Natural killer cell treated with Interleukin-12 subunit alpha and Interleukin-12 subunit beta and Interleukin-15 and Interleukin-18, amount 100 ng/mL, for 72 hours (primary cell): ENCODE measurements at regions not wholly inside any gene's neighbourhood (a gene's known extent, or its start where the extent isn't known, plus 50 kb on each side); places are given as distances from the start of the nearest gene placed in this dataset.
"Not testable (repeated sequence)": the region's sequence is repeated elsewhere in the genome, so short reads cannot be mapped to it uniquely, and the experiment has no call there.

ENCODE experiments used
- ATAC-seq, 2 donors: fragments of 150-1000 bp; cut with Tn5 transposase in 1 of 2; sonication (Bioruptor Pico), chemical (Tn5 transposase) in 1 of 2; 2 replicates each; pipeline ENCODE4 v1.10.0; 2021
- DNase-seq: peaks from one replicate; pipeline ENCODE4 v3.0.0; 2022; ENCODE audit warnings: low spot score
- H3K27ac Mint-ChIP-seq, 2 donors: 1 replicate in 1 of 2; 2 replicates in 1 of 2; pipeline ENCODE4 v1.8.0; 2022; ENCODE audit warnings: mixed read lengths in 2 of 2, mild to moderate bottlenecking in 1 of 2, moderate library complexity in 1 of 2
- H3K27me3 Mint-ChIP-seq, 2 donors: 1 replicate in 1 of 2; 2 replicates in 1 of 2; pipeline ENCODE4 v1.8.0; 2022; ENCODE audit warnings: mixed read lengths in 2 of 2
- H3K36me3 Mint-ChIP-seq: one replicate; pipeline ENCODE4 v1.8.0; 2022; ENCODE audit warnings: mixed read lengths
- H3K4me1 Mint-ChIP-seq, 2 donors: 1 replicate in 1 of 2; 2 replicates in 1 of 2; pipeline ENCODE4 v1.8.0; 2022; ENCODE audit warnings: low read depth in 2 of 2, mixed read lengths in 2 of 2, mild to moderate bottlenecking in 1 of 2
- H3K4me3 Mint-ChIP-seq: one replicate; pipeline ENCODE4 v1.8.0; 2022; ENCODE audit warnings: mixed read lengths
- H3K9me3 Mint-ChIP-seq: 2 replicates; pipeline ENCODE4 v1.8.0; 2022; ENCODE audit warnings: mixed read lengths

DNA sequence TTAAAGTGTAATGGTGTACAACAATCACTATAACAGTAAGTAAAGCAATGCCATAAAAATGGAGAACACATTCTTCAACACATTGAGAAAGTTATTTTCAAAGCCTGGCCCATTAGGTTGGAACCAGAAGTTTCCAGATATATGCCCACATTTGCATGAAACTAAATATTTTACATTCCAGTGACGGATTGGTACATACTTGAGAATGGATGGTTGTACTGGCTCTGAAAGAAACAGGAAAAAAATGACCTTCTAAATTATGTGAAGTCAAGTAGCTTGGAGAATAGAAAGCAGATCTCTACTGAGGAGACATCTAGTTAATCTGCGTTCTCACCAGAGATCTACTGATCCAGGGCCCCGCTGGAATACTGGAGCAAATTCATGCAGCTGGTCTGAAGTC, 1037.0 kb downstream of the NR2F1-AS1 start:
- Mint-ChIP-seq H3K4me3 (no peak overlapping the region), H3K27ac (no peak overlapping the region), H3K36me3 (no peaks in the 10 kb centered on the region), H3K27me3 (no peaks in the 10 kb centered on the region), H3K9me3 (peaks cover under 1% of the 10 kb centered on the region), H3K4me1 (no peaks in the 10 kb centered on the region)
- no peak for ATAC-seq
- no peak for DNase-seq

DNA sequence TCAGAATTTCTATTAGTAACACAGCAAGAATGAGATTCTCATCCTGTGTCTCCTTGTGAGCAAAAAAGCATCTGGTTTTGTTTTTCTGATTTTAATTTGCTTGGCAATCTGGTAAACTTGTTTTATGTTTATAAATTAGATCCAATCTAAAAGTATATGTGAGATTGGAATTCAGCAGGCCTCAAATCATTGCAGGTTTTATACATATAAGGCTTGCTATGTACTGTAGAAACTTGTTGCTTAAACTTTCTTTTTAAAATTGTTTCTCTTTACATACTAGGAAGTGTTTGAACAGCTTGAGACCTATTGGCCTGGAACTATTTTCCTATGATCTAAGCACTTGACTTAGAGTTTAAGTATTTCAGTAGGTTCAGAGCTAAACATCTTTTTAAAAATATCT, 1037.8 kb downstream of the NR2F1-AS1 start:
- Mint-ChIP-seq H3K9me3 (no peaks in the 10 kb centered on the region), H3K27me3 (no peaks in the 10 kb centered on the region), H3K4me3 (no peak overlapping the region), H3K4me1 (no peaks in the 10 kb centered on the region), H3K36me3 (no peaks in the 10 kb centered on the region), H3K27ac (no peak overlapping the region)
- DNase-seq (no peak), ATAC-seq (no peak)

DNA sequence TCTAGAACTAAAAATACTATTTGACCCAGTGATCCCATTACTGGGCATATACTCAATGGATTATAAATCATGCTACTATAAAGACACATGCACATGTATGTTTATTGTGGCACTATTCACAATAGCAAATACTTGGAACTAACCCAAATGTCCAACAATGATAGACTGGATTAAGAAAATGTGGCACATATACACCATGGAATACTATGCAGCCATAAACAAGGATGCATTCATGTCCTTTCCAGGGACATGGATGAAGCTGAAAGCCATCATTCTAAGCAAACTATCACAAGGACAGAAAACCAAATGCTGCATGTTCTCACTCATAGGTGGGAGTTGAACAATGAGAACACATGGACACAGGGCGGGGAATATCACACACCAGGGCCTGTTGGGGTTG, 1039.0 kb downstream of the NR2F1-AS1 start:
- DNase-seq, H3K4me3 Mint-ChIP-seq, ATAC-seq, H3K27ac Mint-ChIP-seq, H3K9me3 Mint-ChIP-seq, H3K36me3 Mint-ChIP-seq, H3K4me1 Mint-ChIP-seq, H3K27me3 Mint-ChIP-seq: not testable (repeated sequence)

DNA sequence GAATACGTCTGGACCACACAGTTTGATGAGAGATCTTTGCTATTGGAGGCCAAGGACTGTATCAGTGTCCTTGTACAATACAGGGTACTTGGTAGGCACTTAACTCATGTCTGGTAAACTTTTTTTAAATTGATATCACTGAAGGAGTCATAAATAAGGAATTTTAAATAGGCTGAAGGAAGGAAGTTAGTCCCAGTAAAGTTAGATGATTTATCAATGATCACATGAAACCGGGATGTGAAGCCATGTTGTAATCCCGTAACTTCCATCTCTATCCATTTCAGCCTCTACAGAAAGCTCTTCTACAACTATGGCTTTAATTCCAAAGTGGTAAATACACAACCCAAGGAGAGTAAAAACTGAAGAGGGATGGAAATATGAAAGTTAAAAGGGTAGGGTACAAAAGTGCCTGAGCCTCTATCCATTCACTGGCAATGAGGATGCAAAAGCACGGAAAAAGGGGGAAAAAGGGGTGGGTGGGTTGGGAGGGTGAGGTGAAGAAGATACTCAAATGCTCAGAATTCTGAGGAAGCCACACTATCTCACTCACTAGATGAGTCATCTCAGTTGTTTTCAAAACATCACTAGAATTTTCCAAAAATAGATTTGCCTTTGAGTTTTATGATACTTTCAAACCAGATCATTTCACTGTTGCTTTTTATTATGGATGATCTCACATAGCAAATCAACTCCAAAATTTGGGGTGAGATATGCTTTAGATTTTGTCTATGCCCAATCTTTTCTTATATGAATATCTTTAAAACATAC, 1053.5 kb downstream of the NR2F1-AS1 start:
- H3K27ac Mint-ChIP-seq = no peak overlapping the region

DNA sequence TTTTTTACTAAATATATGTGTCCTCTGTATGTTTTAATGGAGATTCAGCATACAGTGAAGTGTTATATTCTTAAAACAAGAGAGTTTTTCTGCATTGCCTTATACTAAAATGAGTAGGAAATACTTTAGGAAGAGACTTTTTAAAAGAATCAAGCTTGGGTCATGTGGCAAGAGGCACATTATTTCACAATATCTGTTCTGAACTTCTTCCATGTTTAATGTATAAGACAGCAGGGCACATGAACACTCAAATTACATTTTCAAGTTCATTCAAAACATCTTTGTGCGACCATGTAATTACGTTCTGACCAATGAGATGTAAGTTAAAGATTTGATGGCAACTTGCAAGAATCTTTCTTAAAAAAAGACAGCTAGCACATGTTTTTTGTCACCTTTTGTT, 1055.9 kb downstream of the NR2F1-AS1 start:
- Mint-ChIP-seq H3K9me3 (peaks cover 20% of the 10 kb centered on the region), H3K4me3 (no peak overlapping the region), H3K27ac (no peak overlapping the region), H3K36me3 (no peaks in the 10 kb centered on the region), H3K4me1 (no peaks in the 10 kb centered on the region), H3K27me3 (no peaks in the 10 kb centered on the region)
- ATAC-seq = no peak
- no peak for DNase-seq

More for the DNA sequence above, 1053.5 kb downstream of the NR2F1-AS1 start:
- Mint-ChIP-seq H3K9me3 (peaks cover 14% of the 10 kb centered on the region), H3K4me3 (no peak overlapping the region), H3K36me3 (no peaks in the 10 kb centered on the region), H3K4me1 (no peaks in the 10 kb centered on the region), H3K27me3 (no peaks in the 10 kb centered on the region)
- no peak for DNase-seq
- no peak for ATAC-seq

DNA sequence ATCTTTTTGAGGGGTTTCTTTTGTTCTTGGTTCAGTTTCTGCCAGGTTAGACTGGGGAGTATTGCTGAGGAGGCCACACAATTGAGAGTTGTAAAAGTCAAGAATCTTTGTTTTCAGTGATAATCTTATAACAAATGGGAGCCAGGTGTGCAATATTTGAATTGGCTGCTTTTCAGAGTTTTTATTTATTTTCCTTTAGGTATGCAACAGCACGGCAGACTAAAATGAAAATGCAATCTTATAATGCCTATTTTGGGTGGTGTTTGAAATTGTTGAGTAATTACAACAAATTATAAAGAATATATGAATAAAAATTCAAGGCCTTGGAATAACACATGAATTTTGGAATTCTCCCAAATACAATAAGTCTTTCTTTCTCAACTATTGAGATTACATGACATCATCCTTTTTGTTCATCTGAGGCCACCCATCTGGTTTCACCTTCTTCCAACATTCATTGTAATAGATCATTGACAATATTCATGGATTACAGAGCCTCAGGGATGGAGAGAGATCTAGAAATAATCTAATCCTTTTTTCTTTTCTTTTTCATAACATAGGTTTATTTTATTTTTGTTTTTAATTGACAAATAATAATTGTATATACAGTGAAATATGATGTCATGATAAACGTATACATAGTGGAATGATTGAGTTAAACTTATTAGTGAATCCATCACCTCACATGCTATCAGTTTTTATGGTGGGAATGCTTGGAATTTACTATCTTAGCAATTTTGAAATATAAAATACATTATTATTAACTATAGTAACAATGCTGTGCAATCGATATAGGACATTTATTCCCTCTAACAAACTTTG, 1061.0 kb downstream of the NR2F1-AS1 start:
- H3K27ac Mint-ChIP-seq = no peak overlapping the region
- no peaks in the 10 kb centered on the region for H3K27me3 Mint-ChIP-seq
- peaks cover 20% of the 10 kb centered on the region for H3K9me3 Mint-ChIP-seq
- ATAC-seq (no peak), DNase-seq (no peak)
- H3K4me3 Mint-ChIP-seq = no peak overlapping the region
- H3K4me1 Mint-ChIP-seq = no peaks in the 10 kb centered on the region
- H3K36me3 Mint-ChIP-seq = no peaks in the 10 kb centered on the region

DNA sequence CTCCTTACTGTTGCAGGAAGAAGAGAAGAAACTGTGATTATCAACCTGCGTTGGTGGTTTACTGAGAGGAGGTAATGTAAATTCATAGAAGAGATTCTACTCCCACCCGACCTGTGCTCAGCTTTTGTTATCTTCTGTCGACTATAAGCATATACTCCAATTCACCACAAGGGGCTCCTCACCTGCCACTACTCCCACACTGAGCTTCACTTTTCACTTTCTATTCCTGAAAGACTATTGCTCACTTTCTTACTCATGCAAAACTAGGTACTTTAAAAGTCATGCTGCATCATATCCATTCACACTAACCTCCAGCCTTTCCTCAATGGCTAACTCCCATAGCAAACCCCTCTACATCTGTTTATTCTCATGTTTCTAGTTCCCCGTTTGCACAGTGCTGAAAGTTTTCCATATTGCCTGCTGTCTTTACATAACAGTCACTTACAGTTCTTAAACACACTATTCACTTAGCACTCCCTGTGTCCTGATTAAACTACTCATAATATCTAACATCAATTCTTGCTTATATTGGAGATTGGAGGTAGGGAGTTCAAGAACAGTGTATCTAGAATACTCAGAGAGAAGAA, 1062.6 kb downstream of the NR2F1-AS1 start:
- no peaks in the 10 kb centered on the region for H3K36me3 Mint-ChIP-seq
- ATAC-seq (no peak), DNase-seq (no peak)
- no peaks in the 10 kb centered on the region for H3K27me3 Mint-ChIP-seq
- peaks cover 17% of the 10 kb centered on the region for H3K9me3 Mint-ChIP-seq
- no peak overlapping the region for H3K27ac Mint-ChIP-seq
- no peaks in the 10 kb centered on the region for H3K4me1 Mint-ChIP-seq
- H3K4me3 Mint-ChIP-seq = no peak overlapping the region

DNA sequence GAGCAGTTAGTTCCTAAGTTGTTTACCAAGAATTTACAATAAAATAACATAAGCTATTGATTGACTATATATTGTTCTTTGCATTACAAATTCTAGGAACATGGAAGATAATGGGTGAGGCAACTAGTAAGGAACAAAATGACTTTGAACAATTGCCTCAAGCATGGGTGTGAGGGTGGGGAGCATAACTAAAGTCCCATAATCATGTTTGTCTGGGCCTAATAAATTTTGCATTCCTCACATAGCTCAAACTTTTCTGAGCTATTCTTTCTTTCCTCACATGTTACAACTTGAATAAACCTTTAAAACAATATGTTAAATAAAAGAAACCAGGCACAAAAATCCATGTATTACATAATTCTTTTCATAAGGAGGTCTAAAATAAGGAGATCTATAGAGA, 1066.1 kb downstream of the NR2F1-AS1 start:
- no peak for DNase-seq
- Mint-ChIP-seq H3K4me3 (no peak overlapping the region), H3K9me3 (peaks cover 22% of the 10 kb centered on the region), H3K36me3 (peaks cover 6% of the 10 kb centered on the region), H3K4me1 (no peaks in the 10 kb centered on the region), H3K27me3 (no peaks in the 10 kb centered on the region), H3K27ac (no peak overlapping the region)
- ATAC-seq = no peak

DNA sequence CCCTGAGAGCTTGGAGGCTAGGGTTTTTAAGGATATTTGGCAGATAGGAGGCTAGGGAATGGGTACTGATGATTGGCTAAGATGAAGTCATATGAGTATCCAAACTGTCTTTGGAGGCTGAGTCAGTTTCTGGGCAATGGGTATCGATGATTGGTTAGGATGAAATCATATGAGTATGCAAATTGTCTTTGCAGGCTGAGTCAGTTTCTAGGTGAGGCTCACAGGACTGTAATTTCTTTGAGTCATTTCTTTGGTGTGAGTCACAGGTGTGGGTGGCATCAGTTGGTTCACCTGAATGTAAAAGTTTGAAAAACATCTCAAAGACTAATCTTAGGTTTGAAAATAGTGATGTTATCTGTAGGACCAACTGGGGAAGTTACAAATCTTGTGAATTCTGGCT, 1068.0 kb downstream of the NR2F1-AS1 start:
- Mint-ChIP-seq H3K4me3 (no peak overlapping the region), H3K4me1 (no peaks in the 10 kb centered on the region), H3K9me3 (peaks cover 24% of the 10 kb centered on the region), H3K36me3 (peaks cover 14% of the 10 kb centered on the region), H3K27me3 (no peaks in the 10 kb centered on the region), H3K27ac (no peak overlapping the region)
- DNase-seq = no peak
- no peak for ATAC-seq

DNA sequence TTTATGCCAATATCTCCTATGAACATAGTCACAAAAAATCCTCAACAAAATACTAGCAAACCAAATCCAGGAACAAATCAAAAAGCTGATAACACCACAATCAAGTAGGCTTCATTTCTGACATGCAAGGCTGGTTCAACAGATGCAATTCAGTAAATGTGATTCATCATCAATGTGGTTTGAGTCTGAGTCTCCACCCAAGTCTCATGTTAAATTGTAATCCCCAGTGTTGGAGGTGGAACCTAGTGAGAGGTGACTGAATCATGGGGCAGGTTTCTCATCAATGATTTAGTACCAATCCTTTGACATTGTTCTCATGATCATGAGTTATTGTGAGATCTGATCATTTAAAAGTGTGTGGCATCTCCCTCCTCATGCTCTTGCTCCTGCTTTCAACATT, 1072.7 kb downstream of the NR2F1-AS1 start:
- Mint-ChIP-seq H3K27ac (no peak overlapping the region), H3K9me3 (peaks cover 32% of the 10 kb centered on the region), H3K36me3 (peaks cover 22% of the 10 kb centered on the region), H3K4me3 (no peak overlapping the region), H3K4me1 (no peaks in the 10 kb centered on the region), H3K27me3 (no peaks in the 10 kb centered on the region)
- ATAC-seq = no peak
- DNase-seq = no peak

DNA sequence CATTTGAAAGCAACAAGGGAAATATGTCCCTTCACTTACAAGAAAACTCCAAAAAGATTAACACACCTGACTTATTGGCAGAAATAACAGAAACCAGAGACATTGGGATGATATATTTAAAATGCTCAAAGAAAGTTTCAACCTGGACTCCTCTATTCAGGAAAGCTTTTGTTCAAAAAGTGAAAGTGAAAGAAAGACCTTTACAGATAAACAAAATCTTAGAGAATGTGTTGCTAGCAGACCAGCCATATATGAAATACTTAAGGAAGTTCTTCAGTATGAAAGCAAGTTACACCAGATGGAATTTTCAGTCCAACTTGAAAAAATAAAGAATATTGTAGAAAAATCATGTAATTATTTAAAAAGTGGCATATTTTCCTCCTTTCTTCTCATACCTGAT, 1075.1 kb downstream of the NR2F1-AS1 start:
- no peak overlapping the region for H3K4me3 Mint-ChIP-seq
- DNase-seq (no peak), ATAC-seq (no peak)
- H3K27ac Mint-ChIP-seq = no peak overlapping the region
- peaks cover 31% of the 10 kb centered on the region for H3K9me3 Mint-ChIP-seq
- H3K27me3 Mint-ChIP-seq = no peaks in the 10 kb centered on the region
- peaks cover 16% of the 10 kb centered on the region for H3K36me3 Mint-ChIP-seq
- no peaks in the 10 kb centered on the region for H3K4me1 Mint-ChIP-seq

DNA sequence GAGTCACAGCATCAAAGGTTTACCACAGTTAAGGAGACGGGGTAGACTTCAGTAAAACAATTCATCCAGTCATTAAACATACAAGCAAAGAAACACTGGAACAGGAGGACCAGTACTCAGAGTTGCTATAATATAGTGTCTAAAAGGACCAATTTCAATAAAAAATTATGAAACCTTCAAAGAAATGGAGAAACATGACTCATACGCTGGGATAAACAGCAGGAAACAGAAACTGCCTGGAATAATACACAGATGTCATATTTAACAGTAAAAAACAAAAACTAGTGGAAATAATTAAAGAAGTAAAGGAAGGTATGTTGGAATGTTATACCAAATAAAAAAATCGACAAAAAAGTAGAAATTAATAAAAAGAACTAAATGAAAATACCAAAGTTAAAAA, 1075.9 kb downstream of the NR2F1-AS1 start:
- Mint-ChIP-seq H3K27me3 (no peaks in the 10 kb centered on the region), H3K4me3 (no peak overlapping the region), H3K36me3 (peaks cover 16% of the 10 kb centered on the region), H3K4me1 (no peaks in the 10 kb centered on the region), H3K27ac (no peak overlapping the region), H3K9me3 (peaks cover 24% of the 10 kb centered on the region)
- DNase-seq (no peak), ATAC-seq (no peak)

DNA sequence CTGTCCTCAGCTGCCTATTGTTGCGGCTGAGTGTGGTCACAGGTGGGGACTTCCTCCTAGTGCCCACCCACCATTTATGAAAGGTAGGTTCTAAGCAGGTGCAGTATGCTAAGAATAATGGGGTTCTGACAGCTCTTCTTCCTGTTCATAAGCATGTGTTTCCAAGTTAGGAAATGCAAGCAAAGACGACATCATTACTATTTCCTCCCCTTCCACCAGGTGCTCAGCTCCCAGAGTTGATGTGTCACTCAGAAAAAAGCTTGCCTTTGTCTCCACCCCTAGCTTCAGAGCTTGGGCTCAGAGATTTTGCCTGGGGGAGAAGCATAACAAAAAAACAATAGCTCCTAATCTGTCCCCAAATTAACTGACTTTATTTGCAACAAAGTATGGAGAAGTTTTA, 1076.7 kb downstream of the NR2F1-AS1 start:
- DNase-seq (no peak), ATAC-seq (no peak)
- Mint-ChIP-seq H3K27ac (no peak overlapping the region), H3K9me3 (peaks cover 24% of the 10 kb centered on the region), H3K36me3 (peaks cover 16% of the 10 kb centered on the region), H3K27me3 (no peaks in the 10 kb centered on the region), H3K4me3 (no peak overlapping the region), H3K4me1 (no peaks in the 10 kb centered on the region)

DNA sequence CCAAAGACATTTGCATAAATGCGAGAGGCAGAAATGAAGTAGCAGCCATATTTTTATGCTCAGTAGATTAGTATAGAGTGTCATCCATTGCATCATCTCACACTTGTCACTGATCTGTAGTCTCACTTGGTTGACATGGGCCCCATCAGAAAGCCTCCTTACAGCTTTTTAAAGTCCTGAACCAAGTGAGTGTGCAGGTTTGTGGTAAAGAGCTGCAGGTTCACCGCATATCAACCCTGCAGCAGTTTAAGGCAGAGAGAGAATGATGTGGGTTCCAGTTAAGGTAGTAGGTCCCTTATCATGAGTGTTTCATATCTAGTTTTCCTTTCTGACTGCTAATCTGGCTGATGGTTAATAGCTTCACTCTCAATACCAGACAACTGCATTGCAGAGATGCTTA, 1080.3 kb downstream of the NR2F1-AS1 start:
- Mint-ChIP-seq H3K9me3 (peaks cover 18% of the 10 kb centered on the region), H3K4me3 (no peak overlapping the region), H3K27me3 (no peaks in the 10 kb centered on the region), H3K36me3 (peaks cover 7% of the 10 kb centered on the region), H3K4me1 (no peaks in the 10 kb centered on the region), H3K27ac (no peak overlapping the region)
- DNase-seq = no peak
- no peak for ATAC-seq
